Left ventricle myocardium inferior (tissue), 1 donor: ENCODE measurements at regions not wholly inside any gene's neighbourhood (a gene's known extent, or its start where the extent isn't known, plus 50 kb on each side); places are given as distances from the start of the nearest gene placed in this dataset.
"Not testable (repeated sequence)": the region's sequence is repeated elsewhere in the genome, so short reads cannot be mapped to it uniquely, and the experiment has no call there.

ENCODE experiments used
- DNase-seq: peaks from one replicate; pipeline ENCODE4 v3.0.0-alpha.2; 2020
- H3K27ac ChIP-seq: fragments of 200-600 bp; replicated peaks from 2 replicates; pipeline ENCODE4 v1.8.0; 2021
- H3K27me3 ChIP-seq: fragments of 200-600 bp; 2 replicates; pipeline ENCODE4 v1.8.0; 2021; ENCODE audit warnings: low read depth
- H3K36me3 ChIP-seq: fragments of 200-600 bp; 2 replicates; pipeline ENCODE4 v1.8.0; 2021
- H3K4me1 ChIP-seq: fragments of 200-600 bp; 2 replicates; pipeline ENCODE4 v1.8.0; 2021
- H3K4me3 ChIP-seq: fragments of 200-600 bp; 2 replicates; pipeline ENCODE4 v1.8.0; 2021; ENCODE audit warnings: mild to moderate bottlenecking, moderate library complexity
- H3K9me3 ChIP-seq: fragments of 200-600 bp; replicated peaks from 2 replicates; pipeline ENCODE4 v1.8.0; 2021
- CTCF ChIP-seq: fragments of 200-600 bp; IDR thresholded peaks from 2 replicates; pipeline ENCODE4 v1.8.0; 2021; ENCODE audit warnings: antibody characterized with exemption, mild to moderate bottlenecking, borderline replicate concordance
- intact Hi-C: fragments of 100-400 bp; cut with micrococcal nuclease; formaldehyde crosslinking; loops from one replicate; pipeline ENCODE4 v1.11.0; 2022
- donor health status: DM: no; HTN: yes; CAD: no; lungs with severe emphysema.

GRCh38 chr1:101124405-101124804 is 98.8 kb upstream of the DPH5 start:
- Histone ChIP-seq H3K27ac (no peak overlapping the region), H3K4me1 (peaks cover 11% of the 10 kb centered on the region), H3K36me3 (no peaks in the 10 kb centered on the region), H3K4me3 (no peak overlapping the region), H3K9me3 (no peaks in the 10 kb centered on the region), H3K27me3 (no peaks in the 10 kb centered on the region)
- no peak for DNase-seq
- intact Hi-C loops = no loop called here
- TF ChIP-seq CTCF = no peak

GRCh38 chr1:101123904-101124303 is 98.3 kb upstream of the DPH5 start:
- peaks cover 11% of the 10 kb centered on the region for H3K4me1 ChIP-seq
- H3K36me3 ChIP-seq, H3K27me3 ChIP-seq, DNase-seq, H3K27ac ChIP-seq, H3K9me3 ChIP-seq, intact Hi-C loops, H3K4me3 ChIP-seq: not testable (repeated sequence)

GRCh38 chr1:101122452-101123166 is 97.0 kb upstream of the DPH5 start:
- H3K9me3 ChIP-seq = no peaks in the 10 kb centered on the region
- no peaks in the 10 kb centered on the region for H3K36me3 ChIP-seq
- DNase-seq = no peak
- intact Hi-C loops = no loop called here
- H3K27me3 ChIP-seq = no peaks in the 10 kb centered on the region
- no peaks in the 10 kb centered on the region for H3K4me1 ChIP-seq
- H3K4me3 ChIP-seq = no peak overlapping the region
- TF ChIP-seq CTCF = no peak
- no peak overlapping the region for H3K27ac ChIP-seq

- Histone ChIP-seq H3K4me1 (no peaks in the 10 kb centered on the region), H3K36me3 (no peaks in the 10 kb centered on the region), H3K27me3 (no peaks in the 10 kb centered on the region), H3K4me3 (no peak overlapping the region), H3K9me3 (no peaks in the 10 kb centered on the region), H3K27ac (no peak overlapping the region)
- DNase-seq = no peak
- intact Hi-C loops = no loop called here
- no peak for TF ChIP-seq CTCF
These were observed 96.4 kb upstream of the DPH5 start for GRCh38 chr1:101121975-101122374.

- intact Hi-C loops = no loop called here
- no peaks in the 10 kb centered on the region for H3K27me3 ChIP-seq
- H3K4me1 ChIP-seq = no peaks in the 10 kb centered on the region
- no peaks in the 10 kb centered on the region for H3K36me3 ChIP-seq
- TF ChIP-seq CTCF = no peak
- H3K9me3 ChIP-seq = no peaks in the 10 kb centered on the region
- no peak for DNase-seq
- H3K27ac ChIP-seq = no peak overlapping the region
- no peak overlapping the region for H3K4me3 ChIP-seq
These were observed 95.9 kb upstream of the DPH5 start for GRCh38 chr1:101121504-101121903.

- Histone ChIP-seq H3K9me3 (no peaks in the 10 kb centered on the region), H3K4me3 (no peak overlapping the region), H3K4me1 (no peaks in the 10 kb centered on the region), H3K27ac (no peak overlapping the region), H3K27me3 (no peaks in the 10 kb centered on the region), H3K36me3 (no peaks in the 10 kb centered on the region)
- TF ChIP-seq CTCF = no peak
- intact Hi-C loops = no loop called here
- DNase-seq = no peak
These were observed 95.3 kb upstream of the DPH5 start for GRCh38 chr1:101120868-101121267.
